ENCODE measurements at regions not wholly inside any gene's neighbourhood (a gene's known extent, or its start where the extent isn't known, plus 50 kb on each side); places are given as distances from the start of the nearest gene placed in this dataset.

DNA sequence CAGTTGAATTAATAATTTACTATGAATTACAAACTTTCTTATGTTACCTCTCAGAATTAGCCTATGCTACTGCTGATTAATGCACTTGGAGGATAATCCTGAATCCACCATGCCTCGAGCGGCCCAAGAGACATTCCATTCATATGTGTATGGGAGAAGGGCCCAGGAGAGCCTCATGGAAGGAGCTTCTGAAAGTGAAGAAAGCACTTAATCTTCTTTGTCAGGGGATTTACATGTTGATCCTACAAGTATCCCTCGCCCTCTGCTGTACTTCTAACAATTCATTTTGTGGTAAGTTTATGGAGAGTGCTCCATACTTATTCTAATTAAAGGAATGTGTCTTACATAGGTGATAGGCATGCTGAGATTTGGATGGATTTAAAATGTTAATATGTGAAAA is 1189.1 kb upstream of the NXPH2 start (continued):
- TF ChIP-seq ZNF843 (tag by site-specific recombination; IDR thresholded peaks at IDR 0.05), result no peak

GRCh38 chr2:139968588-139968987 is 1188.4 kb upstream of the NXPH2 start:
- H3K9me3 ChIP-seq (ENCODE audit: control insufficient read depth, insufficient read depth, low read depth, low read length), result no peaks in the 10 kb centered on the region
- no peak overlapping the region for H3K4me3 ChIP-seq (ENCODE audit: low read depth, low read length)
- no peaks in the 10 kb centered on the region for H3K4me1 ChIP-seq (ENCODE audit: control insufficient read depth, insufficient read depth, low read length)
- ChIA-PET POLR2A (no interaction called here), CTCF (no interaction called here)
- no peaks in the 10 kb centered on the region for H3K36me3 ChIP-seq (ENCODE audit: control insufficient read depth in 2 of 2, insufficient read depth in 1 of 2, low read length in 2 of 2)
- no peak overlapping the region for H3K27ac ChIP-seq (ENCODE audit: extremely low read depth, low read depth, low read length)
- TF ChIP-seq ZNF311 (tag by site-specific recombination; IDR thresholded peaks at IDR 0.05; ENCODE audit: borderline replicate concordance) (no peak), ZNF433 (tag by site-specific recombination; IDR thresholded peaks at IDR 0.05; ENCODE audit: low read depth) (no peak), ZNF624 (tag by site-specific recombination; IDR thresholded peaks at IDR 0.05) (no peak), ZBTB1 (tag by site-specific recombination; IDR thresholded peaks at IDR 0.05) (no peak), ZNF837 (tag by site-specific recombination; IDR thresholded peaks at IDR 0.05) (no peak), MYNN (tag by site-specific recombination; IDR thresholded peaks at IDR 0.05; ENCODE audit: borderline replicate concordance) (no peak), ZNF704 (tag by site-specific recombination; IDR thresholded peaks at IDR 0.05) (no peak), ZBTB8A (tag by site-specific recombination; IDR thresholded peaks at IDR 0.05) (no peak), SETDB1 (IDR thresholded peaks at IDR 0.05; ENCODE audit: insufficient read length, low read length) (no peak), ZFP41 (tag by site-specific recombination; IDR thresholded peaks at IDR 0.05; ENCODE audit: borderline replicate concordance) (no peak), ZNF707 (tag by site-specific recombination; IDR thresholded peaks at IDR 0.05) (no peak), ZNF24 (tag by site-specific recombination; IDR thresholded peaks at IDR 0.05) (no peak), ZNF549 (tag by site-specific recombination; IDR thresholded peaks at IDR 0.05) (no peak), ZNF146 (tag by site-specific recombination; IDR thresholded peaks at IDR 0.05) (no peak), EGR2 (tag by site-specific recombination; IDR thresholded peaks at IDR 0.05; ENCODE audit: low read depth) (no peak), ZNF404 (tag by site-specific recombination; IDR thresholded peaks at IDR 0.05) (no peak), ZNF48 (tag by site-specific recombination; IDR thresholded peaks at IDR 0.05) (no peak)
- TF ChIP-seq, protein P1, sequence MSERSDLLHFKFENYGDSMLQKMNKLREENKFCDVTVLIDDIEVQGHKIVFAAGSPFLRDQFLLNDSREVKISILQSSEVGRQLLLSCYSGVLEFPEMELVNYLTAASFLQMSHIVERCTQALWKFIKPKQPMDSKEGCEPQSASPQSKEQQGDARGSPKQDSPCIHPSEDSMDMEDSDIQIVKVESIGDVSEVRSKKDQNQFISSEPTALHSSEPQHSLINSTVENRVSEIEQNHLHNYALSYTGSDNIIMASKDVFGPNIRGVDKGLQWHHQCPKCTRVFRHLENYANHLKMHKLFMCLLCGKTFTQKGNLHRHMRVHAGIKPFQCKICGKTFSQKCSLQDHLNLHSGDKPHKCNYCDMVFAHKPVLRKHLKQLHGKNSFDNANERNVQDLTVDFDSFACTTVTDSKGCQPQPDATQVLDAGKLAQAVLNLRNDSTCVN (tag by site-specific recombination; optimal IDR thresholded peaks at IDR 0.05), result no peak
- TF ChIP-seq, protein P2, sequence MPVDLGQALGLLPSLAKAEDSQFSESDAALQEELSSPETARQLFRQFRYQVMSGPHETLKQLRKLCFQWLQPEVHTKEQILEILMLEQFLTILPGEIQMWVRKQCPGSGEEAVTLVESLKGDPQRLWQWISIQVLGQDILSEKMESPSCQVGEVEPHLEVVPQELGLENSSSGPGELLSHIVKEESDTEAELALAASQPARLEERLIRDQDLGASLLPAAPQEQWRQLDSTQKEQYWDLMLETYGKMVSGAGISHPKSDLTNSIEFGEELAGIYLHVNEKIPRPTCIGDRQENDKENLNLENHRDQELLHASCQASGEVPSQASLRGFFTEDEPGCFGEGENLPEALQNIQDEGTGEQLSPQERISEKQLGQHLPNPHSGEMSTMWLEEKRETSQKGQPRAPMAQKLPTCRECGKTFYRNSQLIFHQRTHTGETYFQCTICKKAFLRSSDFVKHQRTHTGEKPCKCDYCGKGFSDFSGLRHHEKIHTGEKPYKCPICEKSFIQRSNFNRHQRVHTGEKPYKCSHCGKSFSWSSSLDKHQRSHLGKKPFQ (tag by site-specific recombination; IDR thresholded peaks at IDR 0.05), result no peak
- TF ChIP-seq, protein P3, sequence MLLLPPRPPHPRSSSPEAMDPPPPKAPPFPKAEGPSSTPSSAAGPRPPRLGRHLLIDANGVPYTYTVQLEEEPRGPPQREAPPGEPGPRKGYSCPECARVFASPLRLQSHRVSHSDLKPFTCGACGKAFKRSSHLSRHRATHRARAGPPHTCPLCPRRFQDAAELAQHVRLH (tag by site-specific recombination; IDR thresholded peaks at IDR 0.05), result no peak

DNA sequence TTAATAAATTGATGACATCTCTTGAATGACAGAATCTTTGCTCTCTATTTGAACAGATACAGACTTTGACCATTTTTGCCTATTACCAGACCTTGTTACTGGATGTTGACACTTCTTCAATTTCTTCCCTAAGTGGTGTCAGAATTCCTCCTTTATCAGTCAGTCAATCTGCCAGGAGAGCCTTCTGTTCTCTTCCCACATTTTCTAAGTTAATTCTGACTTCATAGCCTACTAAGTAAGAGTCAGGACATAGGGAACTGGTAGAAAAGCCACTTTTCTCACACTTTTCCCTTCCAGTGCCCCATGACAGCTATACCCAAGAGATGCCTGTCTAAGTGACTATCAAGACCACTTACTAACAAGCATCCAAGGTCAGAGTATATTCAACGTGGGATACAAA is 1187.5 kb upstream of the NXPH2 start:
- CTCF ChIA-PET, result no interaction called here
- Histone ChIP-seq H3K4me3 (ENCODE audit: low read depth, low read length) (no peak overlapping the region), H3K9me3 (ENCODE audit: control insufficient read depth, insufficient read depth, low read depth, low read length) (no peaks in the 10 kb centered on the region), H3K4me1 (ENCODE audit: control insufficient read depth, insufficient read depth, low read length) (no peaks in the 10 kb centered on the region), H3K27ac (ENCODE audit: extremely low read depth, low read depth, low read length) (no peak overlapping the region), H3K36me3 (ENCODE audit: control insufficient read depth in 2 of 2, insufficient read depth in 1 of 2, low read length in 2 of 2) (no peaks in the 10 kb centered on the region)
- TF ChIP-seq ZNF561 (tag by site-specific recombination; IDR thresholded peaks at IDR 0.05; ENCODE audit: borderline replicate concordance) (no peak), ZSCAN23 (tag by site-specific recombination; IDR thresholded peaks at IDR 0.05) (no peak), ZNF16 (tag by site-specific recombination; IDR thresholded peaks at IDR 0.05; ENCODE audit: low read depth) (no peak), ZNF513 (tag by site-specific recombination; IDR thresholded peaks at IDR 0.05) (no peak), ZBTB20 (tag by site-specific recombination; IDR thresholded peaks at IDR 0.05) (no peak), ZNF501 (tag by site-specific recombination; IDR thresholded peaks at IDR 0.05) (no peak), ZNF23 (tag by site-specific recombination; IDR thresholded peaks at IDR 0.05; ENCODE audit: borderline replicate concordance) (no peak)
- TF ChIP-seq, protein P3 (tag by site-specific recombination; IDR thresholded peaks at IDR 0.05), result no peak
- POLR2A ChIA-PET, result no interaction called here
